Lung (tissue), 11 donors: ENCODE measurements at regions not wholly inside any gene's neighbourhood (a gene's known extent, or its start where the extent isn't known, plus 50 kb on each side); places are given as distances from the start of the nearest gene placed in this dataset.

Experiments
- ATAC-seq: fragments of 200-7000 bp; cut with Tn5 transposase; one replicate; pipeline ENCODE4 v1.9.1; 2020; ENCODE audit warnings: moderate number of reproducible peaks; ENCODE audit not compliant: insufficient read depth, low FRiP score
- DNase-seq, 3 donors: peaks; one replicate each; pipeline ENCODE4 v3.0.0-alpha.2; 2013 to 2017
- H3K27ac ChIP-seq, 2 donors: one replicate each; pipeline ENCODE4 v1.5.1; 2013; ENCODE audit warnings: mild to moderate bottlenecking in 2 of 2, moderate library complexity in 2 of 2, control low read depth in 1 of 2, inconsistent platforms in 1 of 2, low read depth in 1 of 2, low read length in 1 of 2
- H3K27me3 ChIP-seq, 3 donors: one replicate each; pipeline ENCODE4 v1.5.1; 2013; ENCODE audit warnings: low read length in 2 of 3; ENCODE audit not compliant: control insufficient read depth in 3 of 3, insufficient read depth in 3 of 3
- H3K36me3 ChIP-seq, 4 donors: one replicate each; pipeline ENCODE4 v1.5.1; 2013; ENCODE audit warnings: low read length in 4 of 4, mild to moderate bottlenecking in 1 of 4, moderate library complexity in 1 of 4; ENCODE audit not compliant: control insufficient read depth in 4 of 4, insufficient read depth in 4 of 4
- H3K4me1 ChIP-seq, 5 donors: one replicate each; pipeline ENCODE4 v1.5.1; 2013; ENCODE audit warnings: low read length in 5 of 5, mild to moderate bottlenecking in 2 of 5, moderate library complexity in 1 of 5; ENCODE audit not compliant: control insufficient read depth in 5 of 5, insufficient read depth in 5 of 5
- H3K4me3 ChIP-seq: one replicate; pipeline ENCODE4 v1.5.1; 2013; ENCODE audit warnings: mild to moderate bottlenecking, control low read depth, moderate library complexity
- H3K9ac ChIP-seq, 2 donors: one replicate each; pipeline ENCODE4 v1.5.1; 2013; ENCODE audit warnings: low read length in 2 of 2, control low read depth in 1 of 2; ENCODE audit not compliant: insufficient read depth in 1 of 2
- H3K9me3 ChIP-seq, 4 donors: one replicate each; pipeline ENCODE4 v1.5.1; 2013; ENCODE audit warnings: low read length in 3 of 4, mild to moderate bottlenecking in 1 of 4, moderate library complexity in 1 of 4; ENCODE audit not compliant: control insufficient read depth in 4 of 4, insufficient read depth in 3 of 4
- WGBS, 2 donors: extraction: QIAGEN DNeasy Blood & Tissue Kit; methylation state at CpG; one replicate each; pipeline ENCODE4 v1.1.7; 2013; 5-methylcytosine and 5-hydroxymethylcytosine counted together
- TF ChIP-seq, protein P1 (sequence below): IDR thresholded peaks from 2 replicates; pipeline ENCODE4 v1.5.1; 2012; ENCODE audit warnings: mild to moderate bottlenecking; ENCODE audit errors: control extremely low read depth, extremely low read depth
- donor health status: control.
- donor health status: control.
- donor health status: Bipolar disorder and iron deficiency.
- donor health status: healthy.
- donor health status: DM: yes; HTN: yes; CAD: no.

DNA sequence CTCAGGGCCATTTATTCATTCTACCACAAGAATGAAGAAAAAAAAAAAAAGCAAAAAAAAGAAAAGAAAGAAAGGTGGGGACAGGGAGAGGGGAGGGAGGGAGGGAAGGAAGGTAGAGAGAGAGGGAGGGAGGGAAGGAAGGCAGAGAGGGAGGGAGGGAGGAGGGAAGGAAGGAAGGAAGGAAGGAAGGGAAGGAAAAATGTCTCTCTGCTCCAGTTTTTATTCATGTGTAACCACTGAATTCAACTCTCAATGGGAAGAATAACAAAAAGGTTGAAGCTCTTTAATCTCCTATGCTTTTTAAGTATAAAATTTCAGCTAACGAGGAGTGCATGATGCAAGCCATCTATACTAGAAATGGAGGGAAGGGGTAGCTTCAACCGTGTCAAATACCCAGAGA is 287.3 kb downstream of the MREG start:
- Histone ChIP-seq H3K9me3 (peaks cover 0 to 7% (median 0%) of the 10 kb centered on the region in 4 donors), H3K9ac (no peak overlapping the region), H3K4me3 (no peak overlapping the region), H3K27me3 (no peaks in the 10 kb centered on the region), H3K4me1 (no peaks in the 10 kb centered on the region), H3K27ac (no peak overlapping the region), H3K36me3 (no peaks in the 10 kb centered on the region)
- TF ChIP-seq, protein P1, sequence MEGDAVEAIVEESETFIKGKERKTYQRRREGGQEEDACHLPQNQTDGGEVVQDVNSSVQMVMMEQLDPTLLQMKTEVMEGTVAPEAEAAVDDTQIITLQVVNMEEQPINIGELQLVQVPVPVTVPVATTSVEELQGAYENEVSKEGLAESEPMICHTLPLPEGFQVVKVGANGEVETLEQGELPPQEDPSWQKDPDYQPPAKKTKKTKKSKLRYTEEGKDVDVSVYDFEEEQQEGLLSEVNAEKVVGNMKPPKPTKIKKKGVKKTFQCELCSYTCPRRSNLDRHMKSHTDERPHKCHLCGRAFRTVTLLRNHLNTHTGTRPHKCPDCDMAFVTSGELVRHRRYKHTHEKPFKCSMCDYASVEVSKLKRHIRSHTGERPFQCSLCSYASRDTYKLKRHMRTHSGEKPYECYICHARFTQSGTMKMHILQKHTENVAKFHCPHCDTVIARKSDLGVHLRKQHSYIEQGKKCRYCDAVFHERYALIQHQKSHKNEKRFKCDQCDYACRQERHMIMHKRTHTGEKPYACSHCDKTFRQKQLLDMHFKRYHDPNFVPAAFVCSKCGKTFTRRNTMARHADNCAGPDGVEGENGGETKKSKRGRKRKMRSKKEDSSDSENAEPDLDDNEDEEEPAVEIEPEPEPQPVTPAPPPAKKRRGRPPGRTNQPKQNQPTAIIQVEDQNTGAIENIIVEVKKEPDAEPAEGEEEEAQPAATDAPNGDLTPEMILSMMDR: no peak
- WGBS, 2 donors: 84 to 96% methylated on average over 2 of the region's 2 CpGs
- ATAC-seq (no peak), DNase-seq (no peak)

DNA sequence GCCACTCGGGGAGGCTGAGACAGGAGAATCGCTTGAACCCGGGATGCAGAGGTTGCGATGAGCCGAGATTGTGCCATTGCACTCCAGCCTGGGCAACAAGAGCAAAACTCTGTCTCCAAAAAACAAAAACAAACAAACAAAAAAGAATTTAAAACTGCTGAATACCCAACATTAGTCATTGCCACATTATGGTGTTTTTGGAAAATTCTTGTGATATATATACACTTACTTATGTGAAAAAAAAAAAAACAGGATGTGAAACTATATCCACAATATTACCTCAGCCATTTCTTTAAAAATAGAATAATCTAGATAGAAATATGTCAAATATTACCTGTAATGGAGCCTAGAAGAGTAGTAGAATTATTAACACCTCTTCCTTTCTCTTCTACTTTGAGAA is 288.3 kb upstream of the FN1 start:
- H3K4me1 ChIP-seq: peaks cover 0 to 6% (median 3%) of the 10 kb centered on the region in 5 donors
- ATAC-seq (no peak), DNase-seq (no peak)
- no peaks in the 10 kb centered on the region for H3K36me3 ChIP-seq
- TF ChIP-seq, protein P1: no peak
- H3K9me3 ChIP-seq: peaks cover 0 to 7% (median 0%) of the 10 kb centered on the region in 4 donors
- no peak overlapping the region for H3K4me3 ChIP-seq
- no peak overlapping the region for H3K27ac ChIP-seq
- no peak overlapping the region for H3K9ac ChIP-seq
- WGBS, 2 donors: 84 to 95% methylated on average over 5 of the region's 5 CpGs
- no peaks in the 10 kb centered on the region for H3K27me3 ChIP-seq

DNA sequence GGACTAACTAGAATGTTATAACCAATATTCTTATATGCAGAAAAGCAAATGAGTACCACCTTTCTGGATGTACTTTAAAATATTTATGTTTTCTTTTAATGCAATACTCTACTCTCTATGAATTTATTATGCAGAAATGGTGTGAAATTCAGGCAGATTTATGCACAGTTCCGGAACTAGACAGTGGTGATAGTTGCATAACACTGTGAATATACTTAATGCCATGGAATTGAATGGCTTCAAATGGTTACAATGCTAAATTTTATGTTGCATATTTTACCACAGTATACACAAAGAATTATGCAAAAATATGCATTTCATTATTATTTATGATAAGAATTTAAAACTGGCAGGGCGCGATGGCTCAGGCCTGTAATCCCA is 287.8 kb upstream of the FN1 start:
- no peaks in the 10 kb centered on the region for H3K27me3 ChIP-seq
- no peak overlapping the region for H3K9ac ChIP-seq
- ATAC-seq (no peak), DNase-seq (no peak)
- WGBS, 2 donors: 93 to 94% methylated on average over 3 of the region's 3 CpGs
- no peaks in the 10 kb centered on the region for H3K36me3 ChIP-seq
- H3K4me3 ChIP-seq: no peak overlapping the region
- TF ChIP-seq, protein P1: no peak
- H3K27ac ChIP-seq: no peak overlapping the region
- peaks cover 0 to 7% (median 0%) of the 10 kb centered on the region in 4 donors for H3K9me3 ChIP-seq
- peaks cover 0 to 11% (median 6%) of the 10 kb centered on the region in 5 donors for H3K4me1 ChIP-seq

DNA sequence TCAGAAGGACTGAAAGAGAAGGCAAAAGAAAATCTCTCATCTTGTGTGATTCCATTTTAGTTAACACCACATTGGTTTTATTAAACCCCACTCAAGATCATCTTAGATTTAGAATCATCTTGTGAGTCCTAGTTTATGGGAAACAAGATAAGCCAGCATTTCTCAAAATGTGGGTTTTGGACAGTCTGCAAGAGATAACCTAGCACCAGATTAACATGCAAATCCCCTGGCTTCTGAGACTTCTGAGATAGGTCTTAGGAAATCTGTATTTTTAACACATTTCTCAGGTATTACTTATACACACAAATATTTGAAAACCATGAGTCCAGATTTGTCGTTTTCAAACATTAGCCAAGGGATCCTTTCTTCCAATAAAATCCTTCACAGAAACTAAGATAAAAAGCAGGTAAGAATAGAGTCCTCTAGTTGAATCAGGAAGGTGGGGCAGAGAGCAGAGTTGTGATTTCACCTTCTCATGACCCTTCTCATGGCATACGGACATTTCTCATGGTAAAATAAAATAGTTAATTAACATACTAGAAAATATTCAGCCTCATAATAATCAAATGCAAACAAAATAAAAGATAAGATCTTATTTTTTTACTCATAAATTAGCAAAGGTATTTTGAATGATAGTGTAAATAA is 287.2 kb upstream of the FN1 start:
- Histone ChIP-seq H3K27ac (no peak overlapping the region), H3K27me3 (no peaks in the 10 kb centered on the region), H3K9ac (no peak overlapping the region), H3K4me3 (no peak overlapping the region), H3K4me1 (peaks cover 0 to 17% (median 6%) of the 10 kb centered on the region in 5 donors), H3K36me3 (no peaks in the 10 kb centered on the region), H3K9me3 (peaks cover 0 to 7% (median 0%) of the 10 kb centered on the region in 4 donors)
- ATAC-seq: no peak
- TF ChIP-seq, protein P1: no peak
- DNase-seq: no peak
- WGBS, 2 donors: 81 to 86% methylated on average over 2 of the region's 2 CpGs
